ENCODE measurements at regions not wholly inside any gene's neighbourhood (a gene's known extent, or its start where the extent isn't known, plus 50 kb on each side); places are given as distances from the start of the nearest gene placed in this dataset.

- TF ChIP-seq CTCF (IDR thresholded peaks at IDR 0.05) (no peak), EP300 (IDR thresholded peaks at IDR 0.05) (no peak)
Observed at GRCh38 chr6:21715180-21715579, 121.6 kb downstream of the SOX4 start.

Data from suprapubic skin (tissue), 3 donors.